T-helper 2 cell treated with Interferon-gamma antibody and Interleukin-4, amounts not matched to agents 5 μg/mL and 100 μg/mL, for 36 hours (primary cell): ENCODE measurements at regions not wholly inside any gene's neighbourhood (a gene's known extent, or its start where the extent isn't known, plus 50 kb on each side); places are given as distances from the start of the nearest gene placed in this dataset.

Experiments
- DNase-seq: peaks from one replicate; pipeline ENCODE4 v3.0.0; 2021; ENCODE audit warnings: low spot score
- H3K27ac Mint-ChIP-seq: one replicate; pipeline ENCODE4 v1.8.0; 2021; ENCODE audit warnings: mild to moderate bottlenecking, mixed read lengths
- H3K27me3 Mint-ChIP-seq: one replicate; pipeline ENCODE4 v1.8.0; 2021; ENCODE audit warnings: low read depth, mixed read lengths
- H3K36me3 Mint-ChIP-seq: one replicate; pipeline ENCODE4 v1.8.0; 2021; ENCODE audit warnings: low read depth, mixed read lengths
- H3K4me1 Mint-ChIP-seq: one replicate; pipeline ENCODE4 v1.8.0; 2021; ENCODE audit warnings: low read depth, mixed read lengths
- H3K4me3 Mint-ChIP-seq: one replicate; pipeline ENCODE4 v1.8.0; 2022; ENCODE audit warnings: mild to moderate bottlenecking, moderate library complexity, mixed read lengths
- H3K9me3 Mint-ChIP-seq: one replicate; pipeline ENCODE4 v1.8.0; 2021; ENCODE audit warnings: mixed read lengths

- Mint-ChIP-seq H3K9me3 (peaks cover 67% of the 10 kb centered on the region), H3K36me3 (no peaks in the 10 kb centered on the region), H3K4me1 (no peaks in the 10 kb centered on the region), H3K27ac (no peak overlapping the region), H3K27me3 (no peaks in the 10 kb centered on the region), H3K4me3 (no peak overlapping the region)
- no peak for DNase-seq
Observed at GRCh38 chr19:56721714-56722113, 50.2 kb upstream of the ZNF835 start.
